SH-SY5Y (cell line): ENCODE measurements at regions not wholly inside any gene's neighbourhood (a gene's known extent, or its start where the extent isn't known, plus 50 kb on each side); places are given as distances from the start of the nearest gene placed in this dataset.

ENCODE experiments used
- GATA2 ChIP-seq: IDR thresholded peaks from 2 replicates; pipeline ENCODE4 v1.6.1; 2011; ENCODE audit warnings: mild to moderate bottlenecking, low read depth, low read length
- GATA3 ChIP-seq: IDR thresholded peaks from 2 replicates; pipeline ENCODE4 v1.6.1; 2011; ENCODE audit warnings: low read depth, mild to moderate bottlenecking, low read length, moderate library complexity

DNA sequence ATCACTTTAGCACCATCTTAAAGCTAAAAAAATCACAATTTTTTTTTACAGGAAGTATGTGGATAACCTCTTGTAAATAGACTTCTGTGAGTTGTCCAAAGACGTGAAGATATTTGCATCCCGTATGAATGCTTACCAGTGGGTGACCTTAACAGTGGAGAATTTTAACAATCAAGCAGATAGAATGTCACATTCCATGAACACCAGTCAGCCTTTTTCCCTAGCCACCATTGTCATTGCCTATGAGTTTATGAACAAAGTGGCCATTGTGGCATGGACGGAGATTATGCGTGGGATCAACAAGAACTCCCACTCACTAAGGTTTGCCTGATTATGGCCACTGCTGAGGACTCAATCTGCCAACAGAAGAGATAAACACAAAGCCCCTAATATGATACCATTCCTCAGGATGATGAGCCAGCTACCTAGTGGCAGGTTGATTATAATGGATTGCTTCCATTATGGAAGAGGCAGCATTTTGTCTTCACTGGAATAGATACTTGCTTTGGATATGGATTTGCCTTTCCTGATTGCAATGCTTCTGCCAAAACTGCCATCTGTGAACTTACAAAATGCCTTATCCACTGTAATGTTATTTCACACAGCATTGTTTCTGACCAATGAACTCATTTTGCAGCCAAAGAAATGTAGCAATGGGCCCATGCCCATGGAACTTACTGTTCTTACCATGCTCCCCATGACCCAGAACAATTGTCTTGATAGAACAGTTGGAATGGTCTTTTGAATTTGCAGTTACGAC lies 830.9 kb upstream of the NDST4 start:
- TF ChIP-seq GATA2 (no peak), GATA3 (no peak)
